Glutamatergic neuron (in vitro differentiated cells): ENCODE measurements at regions not wholly inside any gene's neighbourhood (a gene's known extent, or its start where the extent isn't known, plus 50 kb on each side); places are given as distances from the start of the nearest gene placed in this dataset.

Experiments
- DNase-seq: peaks from one replicate; pipeline ENCODE4 v3.0.0; 2022
- H3K27ac Mint-ChIP-seq: one replicate; pipeline ENCODE4 v1.8.0; 2020; ENCODE audit warnings: mild to moderate bottlenecking, mixed read lengths, inconsistent platforms; ENCODE audit not compliant: unreplicated experiment
- H3K27me3 Mint-ChIP-seq: one replicate; pipeline ENCODE4 v1.8.0; 2020; ENCODE audit warnings: mild to moderate bottlenecking, moderate library complexity, mixed read lengths, inconsistent platforms; ENCODE audit not compliant: unreplicated experiment
- H3K36me3 Mint-ChIP-seq: one replicate; pipeline ENCODE4 v1.8.0; 2020; ENCODE audit warnings: mild to moderate bottlenecking, mixed read lengths, inconsistent platforms; ENCODE audit not compliant: unreplicated experiment
- H3K4me1 Mint-ChIP-seq: one replicate; pipeline ENCODE4 v1.8.0; 2020; ENCODE audit warnings: mild to moderate bottlenecking, low read depth, mixed read lengths, inconsistent platforms; ENCODE audit not compliant: unreplicated experiment
- H3K4me3 Mint-ChIP-seq: one replicate; pipeline ENCODE4 v1.8.0; 2020; ENCODE audit warnings: mild to moderate bottlenecking, mixed read lengths, inconsistent platforms; ENCODE audit not compliant: unreplicated experiment
- H3K9me3 Mint-ChIP-seq: one replicate; pipeline ENCODE4 v1.8.0; 2020; ENCODE audit warnings: mild to moderate bottlenecking, moderate library complexity, mixed read lengths, inconsistent platforms; ENCODE audit not compliant: unreplicated experiment
- TF ChIP-seq, protein P1 (sequence below): fragments of 200-600 bp; sonication (generic); IDR thresholded peaks from one replicate; pipeline ENCODE4 v1.5.0; 2021; ENCODE audit not compliant: partially characterized antibody, unreplicated experiment

DNA sequence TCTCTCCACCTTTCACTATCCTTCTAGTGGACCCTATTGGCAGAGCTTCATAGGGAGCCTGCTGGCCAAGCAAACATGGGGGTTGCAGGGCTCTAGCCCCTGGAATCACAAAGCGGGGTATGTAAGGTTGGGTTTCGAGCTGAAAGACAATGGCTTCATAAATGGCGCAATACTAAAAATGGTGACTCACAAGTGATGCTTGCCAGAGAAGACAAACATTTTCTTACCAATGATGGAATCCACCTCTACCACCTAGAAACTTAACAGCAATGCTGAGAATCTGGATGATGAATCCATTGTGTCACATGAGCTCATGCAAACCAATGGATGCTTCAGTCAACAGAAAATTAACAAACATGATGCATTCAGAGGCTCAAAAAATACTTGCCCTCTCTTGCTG, 375.3 kb upstream of the PSMD7 start:
- no peaks in the 10 kb centered on the region for H3K36me3 Mint-ChIP-seq
- TF ChIP-seq, protein P1, sequence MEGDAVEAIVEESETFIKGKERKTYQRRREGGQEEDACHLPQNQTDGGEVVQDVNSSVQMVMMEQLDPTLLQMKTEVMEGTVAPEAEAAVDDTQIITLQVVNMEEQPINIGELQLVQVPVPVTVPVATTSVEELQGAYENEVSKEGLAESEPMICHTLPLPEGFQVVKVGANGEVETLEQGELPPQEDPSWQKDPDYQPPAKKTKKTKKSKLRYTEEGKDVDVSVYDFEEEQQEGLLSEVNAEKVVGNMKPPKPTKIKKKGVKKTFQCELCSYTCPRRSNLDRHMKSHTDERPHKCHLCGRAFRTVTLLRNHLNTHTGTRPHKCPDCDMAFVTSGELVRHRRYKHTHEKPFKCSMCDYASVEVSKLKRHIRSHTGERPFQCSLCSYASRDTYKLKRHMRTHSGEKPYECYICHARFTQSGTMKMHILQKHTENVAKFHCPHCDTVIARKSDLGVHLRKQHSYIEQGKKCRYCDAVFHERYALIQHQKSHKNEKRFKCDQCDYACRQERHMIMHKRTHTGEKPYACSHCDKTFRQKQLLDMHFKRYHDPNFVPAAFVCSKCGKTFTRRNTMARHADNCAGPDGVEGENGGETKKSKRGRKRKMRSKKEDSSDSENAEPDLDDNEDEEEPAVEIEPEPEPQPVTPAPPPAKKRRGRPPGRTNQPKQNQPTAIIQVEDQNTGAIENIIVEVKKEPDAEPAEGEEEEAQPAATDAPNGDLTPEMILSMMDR = no peak
- DNase-seq = no peak
- H3K27ac Mint-ChIP-seq = no peak overlapping the region
- H3K27me3 Mint-ChIP-seq = no peaks in the 10 kb centered on the region
- H3K4me3 Mint-ChIP-seq = no peak overlapping the region
- peaks cover 9% of the 10 kb centered on the region for H3K4me1 Mint-ChIP-seq
- H3K9me3 Mint-ChIP-seq = no peaks in the 10 kb centered on the region

DNA sequence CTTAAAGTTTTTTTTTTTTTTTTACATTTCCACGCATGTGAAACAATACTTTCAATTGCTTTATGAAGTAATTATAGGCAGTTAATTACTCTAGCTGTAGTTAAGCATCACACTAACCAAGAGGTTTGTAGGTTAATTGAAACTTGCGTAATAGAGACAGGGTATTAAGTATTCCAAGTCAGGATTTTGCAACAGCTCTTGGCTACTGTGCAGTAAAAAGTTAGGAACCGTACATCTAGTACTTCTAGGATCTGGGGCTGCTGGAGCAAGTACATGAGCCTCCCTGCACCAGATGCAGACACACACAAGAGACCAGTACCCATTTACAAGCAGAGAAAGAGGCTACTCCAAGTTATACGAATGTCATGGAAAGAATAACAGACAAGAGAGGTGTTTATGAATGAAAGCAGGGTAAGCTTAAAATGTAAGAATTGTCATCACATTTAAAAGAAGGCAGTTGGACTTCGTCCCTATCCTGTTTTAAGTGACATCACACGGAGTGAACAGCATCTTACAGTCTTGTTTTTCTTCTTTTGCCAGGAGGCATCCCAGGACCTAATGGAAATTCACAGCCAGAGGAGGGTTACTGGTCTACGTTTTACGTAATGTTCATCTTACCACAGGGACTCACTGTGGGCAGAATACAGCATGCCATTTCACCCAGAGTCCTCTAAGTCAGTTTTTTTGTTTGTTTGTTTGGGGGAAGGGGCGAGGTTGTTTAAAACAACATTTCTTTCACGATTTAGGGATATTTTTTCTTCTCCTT, 379.6 kb upstream of the PSMD7 start:
- no peak for DNase-seq
- no peaks in the 10 kb centered on the region for H3K9me3 Mint-ChIP-seq
- no peak overlapping the region for H3K27ac Mint-ChIP-seq
- peaks cover 18% of the 10 kb centered on the region for H3K4me1 Mint-ChIP-seq
- TF ChIP-seq, protein P1 = no peak
- no peaks in the 10 kb centered on the region for H3K27me3 Mint-ChIP-seq
- H3K36me3 Mint-ChIP-seq = no peaks in the 10 kb centered on the region
- H3K4me3 Mint-ChIP-seq = no peak overlapping the region

DNA sequence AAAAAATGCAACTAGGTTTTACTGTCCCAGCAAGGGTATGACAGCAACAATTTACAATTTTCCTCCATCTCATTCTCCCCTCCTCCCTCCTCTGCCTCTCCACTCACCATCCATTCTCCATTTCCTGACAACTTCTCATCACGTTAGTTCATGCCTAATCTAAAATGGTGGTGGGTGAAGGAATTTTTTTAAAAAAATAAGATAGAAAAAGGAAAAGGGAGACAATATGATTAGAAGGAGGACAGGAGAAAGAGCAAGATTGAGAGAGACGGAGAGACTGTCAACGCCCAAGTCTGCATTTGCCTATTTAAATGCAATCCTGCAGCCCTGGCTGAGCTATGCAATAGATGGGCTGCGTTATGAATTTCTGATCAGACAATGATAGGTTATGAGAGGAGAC, 380.7 kb upstream of the PSMD7 start:
- no peak overlapping the region for H3K4me3 Mint-ChIP-seq

DNA sequence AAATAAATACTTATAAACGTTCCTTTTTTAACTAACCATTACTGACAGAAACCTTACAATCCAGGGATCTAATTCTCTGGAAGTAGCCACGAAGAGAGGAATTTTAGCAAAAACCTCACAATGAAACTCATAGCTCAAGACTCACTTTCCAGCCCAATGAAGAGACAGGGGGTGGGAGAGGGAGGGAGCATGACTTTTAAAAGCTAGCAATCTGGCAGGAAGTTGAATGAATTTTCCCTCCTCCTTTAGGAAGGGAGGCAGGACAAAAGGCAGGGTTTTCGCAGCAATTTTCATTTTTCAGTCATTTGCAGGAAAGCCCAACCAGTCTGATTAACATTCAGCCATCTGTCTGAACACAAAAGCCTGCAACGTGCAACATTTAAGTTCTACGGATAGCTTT, 381.5 kb upstream of the PSMD7 start:
- H3K4me1 Mint-ChIP-seq = peaks cover 18% of the 10 kb centered on the region
- H3K36me3 Mint-ChIP-seq = no peaks in the 10 kb centered on the region
- H3K27ac Mint-ChIP-seq = no peak overlapping the region
- H3K27me3 Mint-ChIP-seq = no peaks in the 10 kb centered on the region
- H3K4me3 Mint-ChIP-seq = no peak overlapping the region
- no peaks in the 10 kb centered on the region for H3K9me3 Mint-ChIP-seq
- TF ChIP-seq, protein P1 = no peak
- DNase-seq = no peak

More for the DNA sequence above, 380.7 kb upstream of the PSMD7 start:
- no peaks in the 10 kb centered on the region for H3K9me3 Mint-ChIP-seq
- peaks cover 18% of the 10 kb centered on the region for H3K4me1 Mint-ChIP-seq
- no peak overlapping the region for H3K27ac Mint-ChIP-seq
- TF ChIP-seq, protein P1 = no peak
- no peaks in the 10 kb centered on the region for H3K27me3 Mint-ChIP-seq
- H3K36me3 Mint-ChIP-seq = no peaks in the 10 kb centered on the region
- no peak for DNase-seq

DNA sequence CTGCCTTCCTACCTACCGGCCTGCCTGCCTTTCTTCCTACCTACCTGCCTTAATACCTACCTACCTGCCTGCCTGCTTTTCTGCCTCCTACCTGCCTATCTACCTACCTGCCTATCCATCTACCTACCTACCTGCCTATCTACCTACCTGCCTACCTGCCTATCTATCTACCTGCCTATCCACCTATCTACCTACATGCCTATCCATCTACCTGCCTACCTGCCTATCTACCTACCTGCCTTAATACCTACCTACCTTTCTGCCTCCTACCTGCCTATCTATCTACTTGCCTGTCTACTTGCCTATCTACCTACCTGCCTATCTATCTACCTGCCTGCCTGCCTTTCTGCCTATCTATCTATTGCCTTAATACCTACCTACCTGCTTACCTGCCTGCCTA, 383.8 kb upstream of the PSMD7 start:
- no peak overlapping the region for H3K27ac Mint-ChIP-seq
- TF ChIP-seq, protein P1 = no peak
- peaks cover 16% of the 10 kb centered on the region for H3K4me1 Mint-ChIP-seq
- no peaks in the 10 kb centered on the region for H3K9me3 Mint-ChIP-seq
- H3K4me3 Mint-ChIP-seq = no peak overlapping the region
- no peaks in the 10 kb centered on the region for H3K27me3 Mint-ChIP-seq
- DNase-seq = no peak
- H3K36me3 Mint-ChIP-seq = no peaks in the 10 kb centered on the region
